ENCODE measurements at regions not wholly inside any gene's neighbourhood (a gene's known extent, or its start where the extent isn't known, plus 50 kb on each side); places are given as distances from the start of the nearest gene placed in this dataset.

- peaks cover 4% of the 10 kb centered on the region for H3K27me3 ChIP-seq (ENCODE audit: control insufficient read depth, insufficient read depth, low read length)
- Mint-ChIP-seq H3K4me1 (no peaks in the 10 kb centered on the region), H3K27me3 (ENCODE audit: low read depth in 2 of 2) (peaks cover 0 to 7% of the 10 kb centered on the region in 2 donors), H3K36me3 (no peaks in the 10 kb centered on the region), H3K4me3 (no peak overlapping the region), H3K27ac (no peak overlapping the region), H3K9me3 (peaks cover 0 to 6% of the 10 kb centered on the region in 2 donors)
- 90% methylated on average over 2 of the region's 3 CpGs for WGBS (ENCODE audit: insufficient coverage)
- H3K4me1 ChIP-seq (ENCODE audit: control insufficient read depth, insufficient read depth, low read length), result no peaks in the 10 kb centered on the region
- H3K9me3 ChIP-seq (ENCODE audit: control insufficient read depth, insufficient read depth, low read length), result no peaks in the 10 kb centered on the region
- intact Hi-C loops (cut with micrococcal nuclease), result no loop called here
- no peak for ATAC-seq
- no peak overlapping the region for H3K4me3 ChIP-seq (ENCODE audit: low read length)
- H3K36me3 ChIP-seq (ENCODE audit: control insufficient read depth, insufficient read depth, low read length), result no peaks in the 10 kb centered on the region
- no peak for DNase-seq
- H3K27ac ChIP-seq (ENCODE audit: low read length), result no peak overlapping the region
- TF ChIP-seq CTCF (IDR thresholded peaks at IDR 0.05), result no peak
These were observed 90.3 kb upstream of the PTPN3 start for GRCh38 chr9:109588415-109588814.

GRCh38 chr9:109590966-109591365, 92.9 kb upstream of the PTPN3 start:
- no peaks in the 10 kb centered on the region for H3K36me3 Mint-ChIP-seq
- WGBS (ENCODE audit: insufficient coverage), result 42% methylated on average over 5 of the region's 5 CpGs
- H3K4me3 ChIP-seq (ENCODE audit: low read length), result no peak overlapping the region
- intact Hi-C loops (cut with micrococcal nuclease), result no loop called here
- H3K36me3 ChIP-seq (ENCODE audit: control insufficient read depth, insufficient read depth, low read length), result no peaks in the 10 kb centered on the region
- H3K27me3 ChIP-seq (ENCODE audit: control insufficient read depth, insufficient read depth, low read length), result peaks cover 4% of the 10 kb centered on the region
- no peak for TF ChIP-seq CTCF (IDR thresholded peaks at IDR 0.05)
- H3K4me3 Mint-ChIP-seq, result no peak overlapping the region
- H3K4me1 Mint-ChIP-seq, result no peaks in the 10 kb centered on the region
- H3K27me3 Mint-ChIP-seq (ENCODE audit: low read depth in 2 of 2), result no peaks in the 10 kb centered on the region
- ATAC-seq (no peak), DNase-seq (no peak)
- no peak overlapping the region for H3K27ac Mint-ChIP-seq
- no peaks in the 10 kb centered on the region for H3K4me1 ChIP-seq (ENCODE audit: control insufficient read depth, insufficient read depth, low read length)
- no peak overlapping the region for H3K27ac ChIP-seq (ENCODE audit: low read length)
- no peaks in the 10 kb centered on the region for H3K9me3 ChIP-seq (ENCODE audit: control insufficient read depth, insufficient read depth, low read length)
- H3K9me3 Mint-ChIP-seq, result peaks cover 0 to 4% of the 10 kb centered on the region in 2 donors

GRCh38 chr9:109591691-109592090, 93.6 kb upstream of the PTPN3 start:
- Mint-ChIP-seq H3K27ac (no peak overlapping the region), H3K4me3 (no peak overlapping the region), H3K4me1 (no peaks in the 10 kb centered on the region), H3K9me3 (peaks cover 0 to 4% of the 10 kb centered on the region in 2 donors), H3K27me3 (ENCODE audit: low read depth in 2 of 2) (no peaks in the 10 kb centered on the region), H3K36me3 (no peaks in the 10 kb centered on the region)
- H3K36me3 ChIP-seq (ENCODE audit: control insufficient read depth, insufficient read depth, low read length), result no peaks in the 10 kb centered on the region
- no peaks in the 10 kb centered on the region for H3K4me1 ChIP-seq (ENCODE audit: control insufficient read depth, insufficient read depth, low read length)
- no peaks in the 10 kb centered on the region for H3K9me3 ChIP-seq (ENCODE audit: control insufficient read depth, insufficient read depth, low read length)
- ATAC-seq (no peak), DNase-seq (no peak)
- intact Hi-C loops (cut with micrococcal nuclease), result no loop called here
- H3K27me3 ChIP-seq (ENCODE audit: control insufficient read depth, insufficient read depth, low read length), result peaks cover 2% of the 10 kb centered on the region
- WGBS (ENCODE audit: insufficient coverage), result 73% methylated on average over 2 of the region's 2 CpGs
- no peak overlapping the region for H3K27ac ChIP-seq (ENCODE audit: low read length)
- H3K4me3 ChIP-seq (ENCODE audit: low read length), result no peak overlapping the region
- no peak for TF ChIP-seq CTCF (IDR thresholded peaks at IDR 0.05)

GRCh38 chr9:109593612-109594011, 95.5 kb upstream of the PTPN3 start:
- Mint-ChIP-seq H3K27ac (no peak overlapping the region), H3K36me3 (no peaks in the 10 kb centered on the region), H3K9me3 (peaks cover 0 to 4% of the 10 kb centered on the region in 2 donors), H3K4me3 (no peak overlapping the region), H3K27me3 (ENCODE audit: low read depth in 2 of 2) (no peaks in the 10 kb centered on the region), H3K4me1 (no peaks in the 10 kb centered on the region)
- no peak for ATAC-seq
- Histone ChIP-seq H3K36me3 (ENCODE audit: control insufficient read depth, insufficient read depth, low read length) (no peaks in the 10 kb centered on the region), H3K9me3 (ENCODE audit: control insufficient read depth, insufficient read depth, low read length) (no peaks in the 10 kb centered on the region), H3K27ac (ENCODE audit: low read length) (no peak overlapping the region), H3K27me3 (ENCODE audit: control insufficient read depth, insufficient read depth, low read length) (no peaks in the 10 kb centered on the region), H3K4me1 (ENCODE audit: control insufficient read depth, insufficient read depth, low read length) (no peaks in the 10 kb centered on the region), H3K4me3 (ENCODE audit: low read length) (no peak overlapping the region)
- TF ChIP-seq CTCF (IDR thresholded peaks at IDR 0.05), result no peak
- DNase-seq, result no peak
- intact Hi-C loops (cut with micrococcal nuclease), result no loop called here
- WGBS (ENCODE audit: insufficient coverage), result 84% methylated on average over 4 of the region's 5 CpGs

Data from natural killer cell (primary cell).